OCI-LY7 (cell line): ENCODE measurements at regions not wholly inside any gene's neighbourhood (a gene's known extent, or its start where the extent isn't known, plus 50 kb on each side); places are given as distances from the start of the nearest gene placed in this dataset.

Source experiments
- BruUV-seq: library from RNA; stranded (reverse); fragments of 400-500 nt; replicated peaks from 2 replicates; lab custom pipeline; 2021; lab: Mats Ljungman, UMichigan
- CTCF ChIA-PET: fragments of 300-600 bp; sonication (Branson Sonifier 250); formaldehyde crosslinking; loops from one replicate; lab custom pipeline; 2022; ENCODE audit warnings: antibody characterized with exemption; ENCODE audit not compliant: unreplicated experiment; lab: Charles Lee
- POLR2A ChIA-PET: fragments of 300-600 bp; sonication (Branson Sonifier 250); formaldehyde crosslinking; loops from one replicate; lab custom pipeline; 2022; ENCODE audit warnings: antibody characterized with exemption; lab: Charles Lee
- DNase-seq: peaks from one replicate; pipeline ENCODE4 v3.0.0-alpha.2; 2015; ENCODE audit warnings: low spot score
- H2AFZ ChIP-seq: fragments of 200-600 bp; sonication (generic), shearing (Covaris generic); 2 replicates; pipeline ENCODE4 v1.6.1; 2014; ENCODE audit warnings: mild to moderate bottlenecking, antibody characterized with exemption, low read length, moderate library complexity
- H3K27ac ChIP-seq: fragments of 200-600 bp; sonication (generic); 2 replicates; pipeline ENCODE4 v1.5.1; 2014; ENCODE audit warnings: mixed run types, low read depth, mild to moderate bottlenecking, moderate library complexity, low read length, inconsistent platforms; ENCODE audit not compliant: poor library complexity, severe bottlenecking
- H3K36me3 ChIP-seq: fragments of 200-600 bp; sonication (generic); 2 replicates; pipeline ENCODE4 v1.6.1; 2014; ENCODE audit warnings: mild to moderate bottlenecking, antibody characterized with exemption, low read length, moderate library complexity, mixed read lengths; ENCODE audit not compliant: insufficient read depth
- H3K4me1 ChIP-seq: fragments of 200-600 bp; sonication (generic); 2 replicates; pipeline ENCODE4 v1.5.1; 2014; ENCODE audit warnings: mild to moderate bottlenecking, low read length; ENCODE audit not compliant: insufficient read depth, poor library complexity, severe bottlenecking
- H3K4me2 ChIP-seq: fragments of 200-600 bp; sonication (generic); 2 replicates; pipeline ENCODE4 v1.6.1; 2014; ENCODE audit warnings: mild to moderate bottlenecking, low read length
- H3K4me3 ChIP-seq: fragments of 200-600 bp; sonication (generic); 2 replicates; pipeline ENCODE4 v1.5.1; 2014; ENCODE audit warnings: mild to moderate bottlenecking, low read depth, low read length; ENCODE audit not compliant: poor library complexity, severe bottlenecking
- H3K79me2 ChIP-seq: fragments of 200-600 bp; sonication (generic); 2 replicates; pipeline ENCODE4 v1.6.1; 2016; ENCODE audit warnings: low read depth, mild to moderate bottlenecking, low read length, moderate library complexity, mixed read lengths; ENCODE audit not compliant: insufficient read depth
- H3K9me2 ChIP-seq: fragments of 200-600 bp; sonication (generic); 2 replicates; pipeline ENCODE4 v1.6.1; 2016; ENCODE audit warnings: mild to moderate bottlenecking, low read length, mixed read lengths; ENCODE audit not compliant: insufficient read depth
- H3K9me3 ChIP-seq: fragments of 200-600 bp; sonication (generic); 2 replicates; pipeline ENCODE4 v1.6.1; 2014; ENCODE audit warnings: mild to moderate bottlenecking, mixed run types, low read length, mixed read lengths
- H4K20me1 ChIP-seq: fragments of 200-600 bp; sonication (generic); 2 replicates; pipeline ENCODE4 v1.6.1; 2014; ENCODE audit warnings: mild to moderate bottlenecking, antibody characterized with exemption, low read length, moderate library complexity, mixed read lengths; ENCODE audit not compliant: insufficient read depth
- EZH2phosphoT487 ChIP-seq: fragments of 200-600 bp; sonication (generic); IDR thresholded peaks from 2 replicates; pipeline ENCODE4 v1.6.1; 2018; ENCODE audit warnings: low read depth, borderline replicate concordance, mild to moderate bottlenecking, mixed run types, antibody characterized with exemption, low read length, moderate library complexity, mixed read lengths
- intact Hi-C: fragments of 100-400 bp; cut with micrococcal nuclease; formaldehyde crosslinking; loops from one replicate; pipeline ENCODE4 v1.10.0; 2022; ENCODE audit not compliant: unreplicated experiment
- TF ChIP-seq, protein P1 (sequence below): fragments of 200-600 bp; sonication (generic); conservative IDR thresholded peaks from 2 replicates; pipeline ENCODE4 v1.5.1; 2014; ENCODE audit warnings: mild to moderate bottlenecking, antibody characterized with exemption, low read length, moderate library complexity, mixed read lengths

DNA sequence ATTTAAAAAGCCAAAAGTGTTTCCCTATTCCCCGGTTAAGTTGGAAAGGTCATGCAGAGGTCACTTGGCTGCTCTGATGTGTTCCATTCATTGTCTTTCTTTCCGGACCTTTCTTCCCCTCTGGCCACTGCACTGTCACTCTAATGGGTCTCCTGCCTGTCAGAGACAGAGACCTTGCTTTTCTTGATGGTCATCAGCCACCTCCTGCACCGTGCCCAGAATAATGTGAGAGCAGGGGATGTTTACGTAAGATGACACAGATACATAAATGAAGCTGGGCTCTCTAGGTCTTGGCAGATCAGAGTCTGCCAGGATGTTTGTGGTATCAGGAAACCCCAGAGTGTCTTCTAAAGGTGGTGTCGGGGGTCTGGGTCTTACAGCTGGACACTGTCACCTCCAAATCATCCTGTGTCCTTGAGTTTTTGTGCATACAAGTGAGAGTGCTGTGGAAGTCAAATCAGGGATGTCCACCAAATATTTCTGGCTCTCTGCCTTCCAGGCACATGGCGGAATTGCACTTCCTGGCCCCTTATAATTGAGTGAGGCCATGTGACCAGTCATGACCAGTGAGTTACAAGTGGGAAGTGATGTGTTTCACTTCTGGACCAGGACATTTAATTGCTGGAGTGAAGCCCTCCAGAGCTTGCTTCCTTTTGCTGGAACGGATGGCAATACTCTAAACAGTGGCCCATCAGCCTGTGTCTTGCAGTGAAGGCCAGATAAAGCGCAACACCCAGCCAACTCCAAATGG, 130.6 kb upstream of the ATP6AP2 start:
- intact Hi-C loops, result no loop called here
- H3K27ac ChIP-seq, result no peak overlapping the region
- BruUV-seq, result no TSS peak
- H3K9me2 ChIP-seq, result no peaks in the 10 kb centered on the region
- H3K36me3 ChIP-seq, result no peaks in the 10 kb centered on the region
- DNase-seq, result no peak
- H3K9me3 ChIP-seq, result no peaks in the 10 kb centered on the region
- TF ChIP-seq, protein P1, sequence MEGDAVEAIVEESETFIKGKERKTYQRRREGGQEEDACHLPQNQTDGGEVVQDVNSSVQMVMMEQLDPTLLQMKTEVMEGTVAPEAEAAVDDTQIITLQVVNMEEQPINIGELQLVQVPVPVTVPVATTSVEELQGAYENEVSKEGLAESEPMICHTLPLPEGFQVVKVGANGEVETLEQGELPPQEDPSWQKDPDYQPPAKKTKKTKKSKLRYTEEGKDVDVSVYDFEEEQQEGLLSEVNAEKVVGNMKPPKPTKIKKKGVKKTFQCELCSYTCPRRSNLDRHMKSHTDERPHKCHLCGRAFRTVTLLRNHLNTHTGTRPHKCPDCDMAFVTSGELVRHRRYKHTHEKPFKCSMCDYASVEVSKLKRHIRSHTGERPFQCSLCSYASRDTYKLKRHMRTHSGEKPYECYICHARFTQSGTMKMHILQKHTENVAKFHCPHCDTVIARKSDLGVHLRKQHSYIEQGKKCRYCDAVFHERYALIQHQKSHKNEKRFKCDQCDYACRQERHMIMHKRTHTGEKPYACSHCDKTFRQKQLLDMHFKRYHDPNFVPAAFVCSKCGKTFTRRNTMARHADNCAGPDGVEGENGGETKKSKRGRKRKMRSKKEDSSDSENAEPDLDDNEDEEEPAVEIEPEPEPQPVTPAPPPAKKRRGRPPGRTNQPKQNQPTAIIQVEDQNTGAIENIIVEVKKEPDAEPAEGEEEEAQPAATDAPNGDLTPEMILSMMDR, result no peak
- no peaks in the 10 kb centered on the region for H3K79me2 ChIP-seq
- no peaks in the 10 kb centered on the region for H4K20me1 ChIP-seq
- CTCF ChIA-PET, result no interaction called here
- POLR2A ChIA-PET, result no interaction called here
- no peaks in the 10 kb centered on the region for H3K4me1 ChIP-seq
- no peak overlapping the region for H3K4me3 ChIP-seq
- no peak overlapping the region for H3K4me2 ChIP-seq
- H2AFZ ChIP-seq, result no peak overlapping the region

DNA sequence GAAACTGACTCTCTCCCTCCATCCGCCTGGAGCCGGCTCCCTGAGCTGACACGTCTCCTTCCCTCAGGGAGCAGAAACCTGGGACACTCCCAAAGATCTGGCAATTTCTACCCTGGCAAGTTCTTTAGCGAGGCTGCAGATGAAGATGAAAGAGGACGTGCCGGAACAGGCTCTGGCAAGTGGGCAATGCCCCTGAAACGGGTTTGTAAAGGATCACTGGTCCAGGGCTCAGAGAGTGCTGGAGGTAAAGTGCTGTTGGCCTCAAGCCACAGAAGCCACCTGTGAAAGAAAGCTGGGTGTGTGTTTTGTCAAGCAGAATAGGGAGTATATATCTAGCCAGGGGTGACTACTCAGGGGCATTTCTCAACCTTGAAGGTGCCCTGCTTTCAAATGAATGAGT, 131.4 kb upstream of the ATP6AP2 start:
- H3K27ac ChIP-seq, result no peak overlapping the region
- no peaks in the 10 kb centered on the region for H4K20me1 ChIP-seq
- TF ChIP-seq, protein P1, result no peak
- TF ChIP-seq EZH2phosphoT487, result no peak
- H3K4me3 ChIP-seq, result no peak overlapping the region
- H3K79me2 ChIP-seq, result no peaks in the 10 kb centered on the region
- H3K4me2 ChIP-seq, result no peak overlapping the region
- POLR2A ChIA-PET, result no interaction called here
- H3K9me3 ChIP-seq, result no peaks in the 10 kb centered on the region
- no peaks in the 10 kb centered on the region for H3K4me1 ChIP-seq
- H2AFZ ChIP-seq, result no peak overlapping the region
- H3K9me2 ChIP-seq, result no peaks in the 10 kb centered on the region
- intact Hi-C loops, result no loop called here
- CTCF ChIA-PET, result no interaction called here
- no TSS peak for BruUV-seq
- no peaks in the 10 kb centered on the region for H3K36me3 ChIP-seq
- no peak for DNase-seq

DNA sequence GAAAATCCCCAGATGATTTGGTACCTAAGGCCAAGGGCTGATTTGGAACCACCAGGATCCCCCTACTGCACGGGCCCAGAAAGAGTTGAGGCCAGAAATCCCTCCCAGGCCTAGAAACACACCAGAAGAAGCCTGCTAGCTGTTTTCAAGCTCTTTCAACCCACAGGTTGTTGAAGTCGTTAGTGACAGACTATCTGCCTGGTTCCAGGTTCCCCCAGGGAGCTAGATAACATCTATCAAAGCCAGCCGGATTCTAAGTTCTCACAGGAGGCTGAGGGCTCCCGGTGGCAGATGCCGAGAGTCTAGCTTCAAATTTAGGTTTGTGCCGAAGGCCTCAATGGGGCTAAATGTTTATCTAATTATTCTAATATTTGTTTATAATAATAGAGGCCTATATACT, 132.0 kb upstream of the ATP6AP2 start:
- Histone ChIP-seq H3K4me3 (no peak overlapping the region), H3K27ac (no peak overlapping the region), H3K9me3 (no peaks in the 10 kb centered on the region), H3K9me2 (no peaks in the 10 kb centered on the region), H4K20me1 (no peaks in the 10 kb centered on the region), H3K79me2 (no peaks in the 10 kb centered on the region), H3K36me3 (no peaks in the 10 kb centered on the region), H3K4me2 (no peak overlapping the region), H3K4me1 (no peaks in the 10 kb centered on the region), H2AFZ (no peak overlapping the region)
- intact Hi-C loops, result no loop called here
- ChIA-PET POLR2A (no interaction called here), CTCF (no interaction called here)
- no peak for DNase-seq
- BruUV-seq, result no TSS peak
- no peak for TF ChIP-seq EZH2phosphoT487
- TF ChIP-seq, protein P1, result no peak
